ENCODE measurements at regions not wholly inside any gene's neighbourhood (a gene's known extent, or its start where the extent isn't known, plus 50 kb on each side); places are given as distances from the start of the nearest gene placed in this dataset.

GRCh38 chr18:10059610-10060468 is 146.0 kb downstream of the VAPA start:
- no peak overlapping the region for H3K4me3 ChIP-seq (ENCODE audit: control insufficient read depth in 2 of 3, extremely low read depth in 1 of 3, insufficient read depth in 2 of 3, low read depth in 1 of 3, low read length in 3 of 3)
- TF ChIP-seq EZH2 (IDR thresholded peaks at IDR 0.05; ENCODE audit: low read length) (no peak), CTCF (optimal IDR thresholded peaks at IDR 0.05 in 1 of 3, IDR thresholded peaks at IDR 0.05 in 1 of 3, conservative IDR thresholded peaks at IDR 0.05 in 1 of 3; ENCODE audit: extremely low read depth in 1 of 3, insufficient read depth in 2 of 3, low read length in 3 of 3) (no peak)
- H3K4me2 ChIP-seq (ENCODE audit: control insufficient read depth, extremely low read depth, insufficient read depth, low read depth, low read length): no peak overlapping the region
- H3K9me1 ChIP-seq (ENCODE audit: control insufficient read depth, extremely low read depth, insufficient read depth, low read length): no peaks in the 10 kb centered on the region
- H3K79me2 ChIP-seq (ENCODE audit: control insufficient read depth, insufficient read depth, low read length): no peaks in the 10 kb centered on the region
- no peak for DNase-seq (ENCODE audit: low read depth, low spot score)
- no peak overlapping the region for H2AFZ ChIP-seq (ENCODE audit: control insufficient read depth, low read length)
- dilution Hi-C loops (cut with MboI; ENCODE audit: extremely low pct_ligation_motif_present, low sequenced_read_pairs): no loop called here
- peaks cover 21% of the 10 kb centered on the region for H3K4me1 ChIP-seq (ENCODE audit: control insufficient read depth, extremely low read depth, insufficient read depth, low read length)
- no peak for FAIRE-seq
- no peaks in the 10 kb centered on the region for H4K20me1 ChIP-seq (ENCODE audit: control insufficient read depth, extremely low read depth, insufficient read depth, low read length)
- no peaks in the 10 kb centered on the region for H3K36me3 ChIP-seq (ENCODE audit: control insufficient read depth in 2 of 2, extremely low read depth in 1 of 2, insufficient read depth in 2 of 2, low read length in 2 of 2)
- H3K27ac ChIP-seq (ENCODE audit: control insufficient read depth, insufficient read depth, low read length): no peak overlapping the region
- H3K9me3 ChIP-seq (ENCODE audit: control insufficient read depth, low read depth, low read length): no peaks in the 10 kb centered on the region
- no peaks in the 10 kb centered on the region for H3K27me3 ChIP-seq (ENCODE audit: control insufficient read depth, extremely low read depth, insufficient read depth, low read length)
- no peak overlapping the region for H3K9ac ChIP-seq (ENCODE audit: control insufficient read depth, extremely low read depth, insufficient read depth, low read length)

GRCh38 chr18:10060469-10060782 is 146.6 kb downstream of the VAPA start:
- H3K4me1 ChIP-seq (ENCODE audit: control insufficient read depth, extremely low read depth, insufficient read depth, low read length): peaks cover 21% of the 10 kb centered on the region
- H3K79me2 ChIP-seq (ENCODE audit: control insufficient read depth, insufficient read depth, low read length): no peaks in the 10 kb centered on the region
- H3K36me3 ChIP-seq (ENCODE audit: control insufficient read depth in 2 of 2, extremely low read depth in 1 of 2, insufficient read depth in 2 of 2, low read length in 2 of 2): no peaks in the 10 kb centered on the region
- H3K27me3 ChIP-seq (ENCODE audit: control insufficient read depth, extremely low read depth, insufficient read depth, low read length): no peaks in the 10 kb centered on the region
- H3K27ac ChIP-seq (ENCODE audit: control insufficient read depth, insufficient read depth, low read length): no peak overlapping the region
- no peak overlapping the region for H3K4me2 ChIP-seq (ENCODE audit: control insufficient read depth, extremely low read depth, insufficient read depth, low read depth, low read length)
- FAIRE-seq (no peak), DNase-seq (ENCODE audit: low read depth, low spot score) (no peak)
- H2AFZ ChIP-seq (ENCODE audit: control insufficient read depth, low read length): no peak overlapping the region
- no peak overlapping the region for H3K4me3 ChIP-seq (ENCODE audit: control insufficient read depth in 2 of 3, extremely low read depth in 1 of 3, insufficient read depth in 2 of 3, low read depth in 1 of 3, low read length in 3 of 3)
- H3K9ac ChIP-seq (ENCODE audit: control insufficient read depth, extremely low read depth, insufficient read depth, low read length): no peak overlapping the region
- TF ChIP-seq EZH2 (IDR thresholded peaks at IDR 0.05; ENCODE audit: low read length) (no peak), CTCF (optimal IDR thresholded peaks at IDR 0.05 in 1 of 3, IDR thresholded peaks at IDR 0.05 in 1 of 3, conservative IDR thresholded peaks at IDR 0.05 in 1 of 3; ENCODE audit: extremely low read depth in 1 of 3, insufficient read depth in 2 of 3, low read length in 3 of 3) (no peak)
- H4K20me1 ChIP-seq (ENCODE audit: control insufficient read depth, extremely low read depth, insufficient read depth, low read length): no peaks in the 10 kb centered on the region
- dilution Hi-C loops (cut with MboI; ENCODE audit: extremely low pct_ligation_motif_present, low sequenced_read_pairs): no loop called here
- no peaks in the 10 kb centered on the region for H3K9me1 ChIP-seq (ENCODE audit: control insufficient read depth, extremely low read depth, insufficient read depth, low read length)
- H3K9me3 ChIP-seq (ENCODE audit: control insufficient read depth, low read depth, low read length): no peaks in the 10 kb centered on the region

All from keratinocyte (primary cell).